ENCODE measurements at regions not wholly inside any gene's neighbourhood (a gene's known extent, or its start where the extent isn't known, plus 50 kb on each side); places are given as distances from the start of the nearest gene placed in this dataset.
A peak's percentile ranks its signal among the peaks of the same experiment; 100 is the strongest.

- Histone ChIP-seq H3K36me3 (replicated peaks) (no peaks in the 10 kb centered on the region; the same call in 1 of the 2 replicates), H3K4me3 (no peak overlapping the region), H3K4me1 (no peaks in the 10 kb centered on the region), H3K27me3 (ENCODE audit: low read depth) (no peaks in the 10 kb centered on the region), H3K9me3 (no peaks in the 10 kb centered on the region; the same call in 1 of the 2 replicates)
- in situ Hi-C loops (cut with MboI; ENCODE audit: low sequenced_read_pairs), result no loop called here
- no peak for DNase-seq (ENCODE audit: low spot score in 2 of 2)
Observed at GRCh38 chr14:42569227-42569626, 962.6 kb downstream of the LRFN5 start.

GRCh38 chr14:42565556-42565955, 958.9 kb downstream of the LRFN5 start:
- Histone ChIP-seq H3K4me1 (no peaks in the 10 kb centered on the region), H3K27me3 (ENCODE audit: low read depth) (no peaks in the 10 kb centered on the region), H3K36me3 (replicated peaks) (no peaks in the 10 kb centered on the region; the same call in 1 of the 2 replicates), H3K4me3 (no peak overlapping the region), H3K9me3 (no peaks in the 10 kb centered on the region; the same call in 1 of the 2 replicates)
- in situ Hi-C loops (cut with MboI; ENCODE audit: low sequenced_read_pairs), result no loop called here
- DNase-seq (ENCODE audit: low spot score in 2 of 2), result no peak

GRCh38 chr14:42563313-42563712, 956.6 kb downstream of the LRFN5 start:
- no peaks in the 10 kb centered on the region for H3K27me3 ChIP-seq (ENCODE audit: low read depth)
- in situ Hi-C loops (cut with MboI; ENCODE audit: low sequenced_read_pairs), result no loop called here
- no peaks in the 10 kb centered on the region; the same call in 1 of the 2 replicates for H3K36me3 ChIP-seq (replicated peaks)
- no peaks in the 10 kb centered on the region for H3K9me3 ChIP-seq
- H3K4me3 ChIP-seq, result no peak overlapping the region
- DNase-seq (ENCODE audit: low spot score in 2 of 2), result no peak
- H3K4me1 ChIP-seq, result no peaks in the 10 kb centered on the region

- H3K27me3 ChIP-seq (ENCODE audit: low read depth), result no peaks in the 10 kb centered on the region
- H3K9me3 ChIP-seq, result no peaks in the 10 kb centered on the region
- no peak for DNase-seq (ENCODE audit: low spot score in 2 of 2)
- in situ Hi-C loops (cut with MboI; ENCODE audit: low sequenced_read_pairs), result no loop called here
- no peaks in the 10 kb centered on the region for H3K4me1 ChIP-seq
- no peaks in the 10 kb centered on the region for H3K36me3 ChIP-seq (replicated peaks)
- no peak overlapping the region for H3K4me3 ChIP-seq
Observed at GRCh38 chr14:42556551-42556950, 949.9 kb downstream of the LRFN5 start.

- H3K4me3 ChIP-seq, result no peak overlapping the region
- in situ Hi-C loops (cut with MboI; ENCODE audit: low sequenced_read_pairs), result no loop called here
- no peak for DNase-seq (ENCODE audit: low spot score in 2 of 2)
- no peaks in the 10 kb centered on the region for H3K36me3 ChIP-seq (replicated peaks)
- no peaks in the 10 kb centered on the region for H3K27me3 ChIP-seq (ENCODE audit: low read depth)
- no peaks in the 10 kb centered on the region for H3K9me3 ChIP-seq
- no peaks in the 10 kb centered on the region for H3K4me1 ChIP-seq
Observed at GRCh38 chr14:42555365-42555764, 948.7 kb downstream of the LRFN5 start.

GRCh38 chr14:42554091-42554490, 947.4 kb downstream of the LRFN5 start:
- Histone ChIP-seq H3K27me3 (ENCODE audit: low read depth) (no peaks in the 10 kb centered on the region), H3K9me3 (no peaks in the 10 kb centered on the region), H3K4me3 (no peak overlapping the region), H3K4me1 (no peaks in the 10 kb centered on the region), H3K36me3 (replicated peaks) (no peaks in the 10 kb centered on the region)
- in situ Hi-C loops (cut with MboI; ENCODE audit: low sequenced_read_pairs), result no loop called here
- no peak for DNase-seq (ENCODE audit: low spot score in 2 of 2)

- H3K4me1 ChIP-seq, result no peaks in the 10 kb centered on the region
- no peak overlapping the region for H3K4me3 ChIP-seq
- in situ Hi-C loops (cut with MboI; ENCODE audit: low sequenced_read_pairs), result no loop called here
- DNase-seq (ENCODE audit: low spot score in 2 of 2), result no peak
- no peaks in the 10 kb centered on the region for H3K36me3 ChIP-seq (replicated peaks)
- no peaks in the 10 kb centered on the region for H3K27me3 ChIP-seq (ENCODE audit: low read depth)
- H3K9me3 ChIP-seq, result no peaks in the 10 kb centered on the region
Observed at GRCh38 chr14:42550310-42550709, 943.6 kb downstream of the LRFN5 start.

- Histone ChIP-seq H3K27me3 (ENCODE audit: low read depth) (no peaks in the 10 kb centered on the region), H3K4me1 (no peaks in the 10 kb centered on the region; the same call in 1 of the 2 replicates), H3K9me3 (no peaks in the 10 kb centered on the region), H3K36me3 (replicated peaks) (no peaks in the 10 kb centered on the region), H3K4me3 (no peak overlapping the region)
- in situ Hi-C loops (cut with MboI; ENCODE audit: low sequenced_read_pairs), result no loop called here
- no peak for DNase-seq (ENCODE audit: low spot score in 2 of 2)
Observed at GRCh38 chr14:42548349-42548748, 941.7 kb downstream of the LRFN5 start.

GRCh38 chr14:42545636-42546035, 939.0 kb downstream of the LRFN5 start:
- Histone ChIP-seq H3K4me1 (no peaks in the 10 kb centered on the region; the same call in 1 of the 2 replicates), H3K36me3 (replicated peaks) (no peaks in the 10 kb centered on the region), H3K27me3 (ENCODE audit: low read depth) (no peaks in the 10 kb centered on the region), H3K9me3 (no peaks in the 10 kb centered on the region), H3K4me3 (no peak overlapping the region)
- in situ Hi-C loops (cut with MboI; ENCODE audit: low sequenced_read_pairs), result no loop called here
- DNase-seq (ENCODE audit: low spot score in 2 of 2), result no peak

GRCh38 chr14:42541535-42542001, 934.9 kb downstream of the LRFN5 start:
- Histone ChIP-seq H3K4me1 (no peaks in the 10 kb centered on the region; the same call in 1 of the 2 replicates), H3K27me3 (ENCODE audit: low read depth) (no peaks in the 10 kb centered on the region), H3K36me3 (replicated peaks) (no peaks in the 10 kb centered on the region), H3K4me3 (no peak overlapping the region), H3K9me3 (no peaks in the 10 kb centered on the region)
- in situ Hi-C loops (cut with MboI; ENCODE audit: low sequenced_read_pairs), result no loop called here
- no peak for DNase-seq (ENCODE audit: low spot score in 2 of 2)

GRCh38 chr14:42535397-42535796, 928.7 kb downstream of the LRFN5 start:
- no peaks in the 10 kb centered on the region for H3K27me3 ChIP-seq (ENCODE audit: low read depth)
- in situ Hi-C loops (cut with MboI; ENCODE audit: low sequenced_read_pairs), result no loop called here
- H3K9me3 ChIP-seq, result no peaks in the 10 kb centered on the region
- H3K36me3 ChIP-seq (replicated peaks), result no peaks in the 10 kb centered on the region
- H3K4me3 ChIP-seq, result no peak overlapping the region
- DNase-seq (ENCODE audit: low spot score in 2 of 2), result no peak
- no peaks in the 10 kb centered on the region for H3K4me1 ChIP-seq

GRCh38 chr14:42533476-42533875, 926.8 kb downstream of the LRFN5 start:
- no peaks in the 10 kb centered on the region for H3K9me3 ChIP-seq
- no peaks in the 10 kb centered on the region for H3K27me3 ChIP-seq (ENCODE audit: low read depth)
- no peaks in the 10 kb centered on the region for H3K36me3 ChIP-seq (replicated peaks)
- in situ Hi-C loops (cut with MboI; ENCODE audit: low sequenced_read_pairs), result no loop called here
- DNase-seq (ENCODE audit: low spot score in 2 of 2), result no peak
- H3K4me1 ChIP-seq, result no peaks in the 10 kb centered on the region
- no peak overlapping the region for H3K4me3 ChIP-seq

- H3K36me3 ChIP-seq (replicated peaks), result no peaks in the 10 kb centered on the region
- no peak overlapping the region for H3K4me3 ChIP-seq
- in situ Hi-C loops (cut with MboI; ENCODE audit: low sequenced_read_pairs), result no loop called here
- no peaks in the 10 kb centered on the region for H3K4me1 ChIP-seq
- H3K27me3 ChIP-seq (ENCODE audit: low read depth), result no peaks in the 10 kb centered on the region
- DNase-seq (ENCODE audit: low spot score in 2 of 2), result no peak
- no peaks in the 10 kb centered on the region for H3K9me3 ChIP-seq
Observed at GRCh38 chr14:42532194-42532593, 925.5 kb downstream of the LRFN5 start.

GRCh38 chr14:42527141-42527540, 920.5 kb downstream of the LRFN5 start:
- DNase-seq (ENCODE audit: low spot score in 2 of 2), result no peak
- in situ Hi-C loops (cut with MboI; ENCODE audit: low sequenced_read_pairs), result no loop called here

GRCh38 chr14:42523666-42524065, 917.0 kb downstream of the LRFN5 start:
- in situ Hi-C loops (cut with MboI; ENCODE audit: low sequenced_read_pairs), result no loop called here
- no peaks in the 10 kb centered on the region for H3K9me3 ChIP-seq

More at GRCh38 chr14:42527141-42527540, 920.5 kb downstream of the LRFN5 start:
- Histone ChIP-seq H3K36me3 (replicated peaks) (no peaks in the 10 kb centered on the region), H3K9me3 (no peaks in the 10 kb centered on the region), H3K4me3 (no peak overlapping the region), H3K4me1 (no peaks in the 10 kb centered on the region), H3K27me3 (ENCODE audit: low read depth) (no peaks in the 10 kb centered on the region)

More at GRCh38 chr14:42523666-42524065, 917.0 kb downstream of the LRFN5 start:
- no peaks in the 10 kb centered on the region for H3K36me3 ChIP-seq (replicated peaks)
- H3K4me3 ChIP-seq, result no peak overlapping the region
- H3K4me1 ChIP-seq, result no peaks in the 10 kb centered on the region
- no peaks in the 10 kb centered on the region for H3K27me3 ChIP-seq (ENCODE audit: low read depth)
- peak in 1 of 2 experiments; percentile 5 for DNase-seq (ENCODE audit: low spot score in 2 of 2)

Data from HAP-1 (cell line).